ENCODE measurements at regions not wholly inside any gene's neighbourhood (a gene's known extent, or its start where the extent isn't known, plus 50 kb on each side); places are given as distances from the start of the nearest gene placed in this dataset.

DNA sequence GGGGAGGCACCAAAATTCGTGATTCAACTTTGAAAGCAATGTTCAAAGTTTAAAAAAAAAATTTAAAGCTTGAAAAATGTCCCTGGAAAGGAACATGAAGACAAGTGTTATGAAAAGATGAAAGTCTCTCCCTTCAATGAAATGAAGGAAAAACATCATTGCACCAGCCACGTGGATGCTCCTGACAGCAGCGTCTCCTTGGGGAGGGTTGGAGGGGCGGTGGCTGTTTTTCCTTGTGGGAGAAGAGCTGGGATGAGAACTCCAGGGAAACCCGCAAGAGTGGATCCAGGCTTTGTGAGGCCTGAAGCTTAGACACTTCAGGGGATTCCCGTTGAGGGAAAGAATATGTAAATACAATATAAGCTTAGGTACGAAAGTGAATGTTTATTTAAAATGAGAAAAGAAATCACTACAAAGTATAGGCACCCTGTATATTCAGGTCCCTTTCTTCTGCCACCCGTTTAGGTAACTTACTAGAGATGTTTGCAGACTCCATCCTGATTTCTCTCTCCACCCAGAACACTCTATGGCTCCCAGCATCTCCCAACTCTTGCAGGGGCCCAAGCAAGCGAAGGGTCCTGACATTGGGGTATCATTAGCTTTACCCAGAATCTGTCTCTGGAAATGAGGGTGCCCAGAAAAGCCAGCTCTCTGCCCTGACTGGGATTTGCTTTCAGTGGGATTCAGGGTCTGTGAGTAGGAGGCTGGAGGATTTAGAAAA is 63.1 kb upstream of the BAIAP2L1 start:
- DNase-seq (ENCODE audit: low read depth), result no peak

DNA sequence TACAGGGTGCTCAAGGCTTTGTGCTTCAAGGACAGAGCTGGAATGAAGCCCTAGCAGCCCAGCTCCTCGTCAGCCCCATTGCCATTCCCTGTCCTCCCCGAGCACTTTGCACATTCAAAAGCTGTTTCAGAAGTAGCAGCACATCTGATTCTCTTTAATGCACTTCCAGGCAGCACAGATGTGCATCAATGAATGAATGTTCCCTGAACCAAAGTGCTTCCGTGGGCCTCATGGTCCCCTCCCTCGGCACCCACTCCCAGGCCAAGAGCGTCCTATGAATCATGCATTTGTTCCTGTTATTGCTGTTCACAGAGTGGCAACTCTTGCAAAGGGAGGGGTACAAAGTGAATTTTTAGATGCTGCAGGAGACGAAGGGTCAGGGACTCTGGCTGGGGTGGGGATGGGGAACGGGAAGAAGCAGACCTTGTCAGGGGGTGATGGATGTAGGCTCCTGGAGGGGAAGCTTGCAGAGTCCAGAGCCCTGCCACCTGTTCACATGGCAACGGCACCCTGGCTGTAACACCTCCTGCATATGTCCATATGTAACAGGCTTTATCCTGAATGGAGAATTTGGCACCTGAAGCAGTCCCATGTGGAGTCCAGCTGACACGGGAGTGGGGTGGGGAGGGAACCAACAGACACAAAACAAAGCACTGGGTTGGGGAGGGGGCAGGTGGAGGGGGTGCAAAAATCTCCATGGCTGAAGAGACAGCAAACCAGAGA is 62.2 kb upstream of the BAIAP2L1 start:
- DNase-seq (ENCODE audit: low read depth), result no peak

DNA sequence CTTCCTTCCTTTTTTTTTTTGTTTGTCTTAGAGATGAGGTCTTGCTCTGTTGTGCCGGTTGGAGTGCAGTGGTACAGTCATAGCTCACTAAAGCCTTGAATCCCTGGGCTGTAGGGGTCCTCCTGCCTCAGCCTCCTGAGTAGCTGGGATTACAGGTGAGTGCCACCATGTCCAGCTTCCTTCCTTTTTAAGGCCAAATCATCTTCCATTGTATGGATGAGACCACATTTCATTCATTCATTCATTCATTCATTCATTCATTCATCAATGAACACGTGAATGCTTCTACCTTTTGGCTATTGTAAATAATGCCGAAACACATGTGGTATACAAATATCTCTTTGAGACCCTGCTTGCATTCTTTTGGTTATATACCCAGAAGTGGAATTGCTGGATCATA is 60.0 kb upstream of the BAIAP2L1 start:
- no peak for DNase-seq (ENCODE audit: low read depth)

DNA sequence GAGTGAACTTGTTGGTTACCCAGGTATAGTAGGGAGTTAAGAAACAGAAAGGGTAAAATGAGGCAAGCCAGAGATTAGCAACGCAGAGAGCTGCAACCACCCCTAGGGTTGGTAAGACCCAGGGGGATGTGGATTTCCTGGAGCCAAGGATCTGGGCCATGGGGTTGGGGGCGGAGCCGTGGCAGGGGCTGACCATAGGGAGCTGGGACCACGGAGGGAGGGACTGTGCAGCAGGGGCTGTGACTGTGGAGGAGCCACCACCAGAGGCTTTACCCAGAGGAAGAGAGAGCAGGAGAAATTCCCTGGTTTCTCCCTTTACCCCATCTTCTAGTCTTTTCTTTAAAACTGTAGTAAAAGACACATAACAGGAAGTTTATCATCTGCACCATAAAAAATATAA is 58.6 kb upstream of the BAIAP2L1 start:
- DNase-seq (ENCODE audit: low read depth), result no peak

DNA sequence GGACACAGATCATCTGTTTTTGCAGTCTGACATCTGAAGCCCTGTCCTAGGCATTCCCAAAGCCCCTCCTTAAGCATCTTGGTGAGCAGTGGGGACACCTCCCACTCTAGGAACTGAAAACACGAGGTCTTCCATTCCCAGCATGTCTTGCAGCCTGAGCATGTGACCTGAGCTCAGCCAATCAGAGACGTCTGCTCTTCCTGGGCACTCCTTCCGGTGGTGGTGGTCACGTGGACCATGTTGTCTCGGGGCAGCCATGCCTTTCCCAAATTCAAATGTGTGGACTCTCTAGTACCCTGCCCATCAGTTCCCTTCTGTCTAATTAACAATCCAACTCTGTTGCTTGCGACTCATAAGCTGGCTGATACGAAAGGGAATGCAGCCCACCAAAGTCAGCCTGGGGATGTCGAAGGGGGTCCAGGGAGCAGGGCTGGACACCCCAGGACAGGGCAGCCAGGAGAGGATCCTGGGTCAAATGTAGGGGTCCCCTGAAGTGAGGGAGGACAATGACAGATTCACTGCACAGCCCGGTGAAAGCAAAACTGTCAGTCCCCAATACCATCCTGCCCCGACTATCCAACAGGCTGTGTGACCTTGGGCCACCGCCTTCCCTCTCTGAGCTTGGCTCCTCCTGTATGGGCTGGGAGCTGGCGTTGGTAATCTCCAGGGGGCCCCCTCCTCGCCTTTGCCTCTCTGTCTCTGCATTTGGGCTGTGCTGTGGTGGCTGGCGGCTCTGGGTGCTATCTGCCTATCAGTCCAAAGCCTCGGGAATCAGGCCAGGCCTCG is 57.4 kb upstream of the BAIAP2L1 start:
- DNase-seq (ENCODE audit: low read depth), result no peak

DNA sequence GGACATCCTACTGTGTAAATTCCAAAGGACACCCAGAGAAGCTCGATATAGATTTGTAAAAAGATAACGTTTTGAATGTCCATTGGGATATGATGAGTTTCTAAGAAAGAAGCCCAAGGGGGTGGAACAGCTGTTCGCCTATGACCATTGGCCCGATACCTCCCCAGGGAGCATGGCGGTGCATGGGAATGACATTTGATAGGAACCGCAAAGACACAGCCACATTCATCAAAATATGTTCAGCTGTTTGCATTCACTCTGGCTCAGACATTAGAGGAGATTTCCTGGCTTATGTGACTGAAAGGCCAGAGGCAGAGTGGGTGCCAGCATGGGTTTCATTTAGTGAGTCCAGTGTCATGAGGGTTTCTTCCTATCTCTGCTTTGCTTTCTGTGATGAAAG is 56.0 kb upstream of the BAIAP2L1 start:
- no peak for DNase-seq (ENCODE audit: low read depth)

DNA sequence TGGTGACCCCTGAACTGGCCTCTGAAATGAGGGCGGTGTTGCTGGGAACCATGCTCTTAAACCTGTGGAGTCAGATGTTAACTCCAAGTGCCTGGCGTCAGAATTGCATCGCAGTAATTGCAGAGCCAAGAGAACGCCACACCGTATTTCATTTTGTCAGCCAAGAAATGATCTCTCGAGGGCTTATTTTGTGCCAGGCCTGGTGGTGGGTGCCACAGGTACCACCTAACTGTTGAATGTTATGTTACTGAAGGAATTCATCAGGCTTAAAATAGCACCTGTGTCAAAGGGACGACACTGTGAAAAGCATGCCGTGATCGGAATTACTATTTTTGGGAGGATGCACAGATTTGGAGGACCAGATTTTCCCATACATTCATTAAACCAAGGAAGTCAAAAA is 51.9 kb upstream of the BAIAP2L1 start:
- no peak for DNase-seq (ENCODE audit: low read depth)
